ENCODE measurements at regions not wholly inside any gene's neighbourhood (a gene's known extent, or its start where the extent isn't known, plus 50 kb on each side); places are given as distances from the start of the nearest gene placed in this dataset.

GRCh38 chr6:77332915-77333623 is 130.2 kb downstream of the HTR1B start:
- TF ChIP-seq, protein P1, sequence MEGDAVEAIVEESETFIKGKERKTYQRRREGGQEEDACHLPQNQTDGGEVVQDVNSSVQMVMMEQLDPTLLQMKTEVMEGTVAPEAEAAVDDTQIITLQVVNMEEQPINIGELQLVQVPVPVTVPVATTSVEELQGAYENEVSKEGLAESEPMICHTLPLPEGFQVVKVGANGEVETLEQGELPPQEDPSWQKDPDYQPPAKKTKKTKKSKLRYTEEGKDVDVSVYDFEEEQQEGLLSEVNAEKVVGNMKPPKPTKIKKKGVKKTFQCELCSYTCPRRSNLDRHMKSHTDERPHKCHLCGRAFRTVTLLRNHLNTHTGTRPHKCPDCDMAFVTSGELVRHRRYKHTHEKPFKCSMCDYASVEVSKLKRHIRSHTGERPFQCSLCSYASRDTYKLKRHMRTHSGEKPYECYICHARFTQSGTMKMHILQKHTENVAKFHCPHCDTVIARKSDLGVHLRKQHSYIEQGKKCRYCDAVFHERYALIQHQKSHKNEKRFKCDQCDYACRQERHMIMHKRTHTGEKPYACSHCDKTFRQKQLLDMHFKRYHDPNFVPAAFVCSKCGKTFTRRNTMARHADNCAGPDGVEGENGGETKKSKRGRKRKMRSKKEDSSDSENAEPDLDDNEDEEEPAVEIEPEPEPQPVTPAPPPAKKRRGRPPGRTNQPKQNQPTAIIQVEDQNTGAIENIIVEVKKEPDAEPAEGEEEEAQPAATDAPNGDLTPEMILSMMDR (IDR thresholded peaks at IDR 0.05) = no peak
- H3K27ac ChIP-seq = no peak overlapping the region
- no peak overlapping the region for H3K4me3 ChIP-seq
- H3K36me3 ChIP-seq = no peaks in the 10 kb centered on the region
- peaks cover 6% of the 10 kb centered on the region for H3K9me3 ChIP-seq
- DNase-seq (ENCODE audit: low spot score) (no peak), ATAC-seq (ENCODE audit: insufficient number of reproducible peaks, low FRiP score, low read depth) (no peak)
- H3K27me3 ChIP-seq (replicated peaks; ENCODE audit: insufficient read depth) = no peaks in the 10 kb centered on the region
- H3K4me1 ChIP-seq (ENCODE audit: control insufficient read depth in 1 of 2, low read depth in 2 of 2) = no peaks in the 10 kb centered on the region

- Histone ChIP-seq H3K27me3 (replicated peaks; ENCODE audit: insufficient read depth) (no peaks in the 10 kb centered on the region), H3K4me1 (ENCODE audit: control insufficient read depth in 1 of 2, low read depth in 2 of 2) (peaks cover 0 to 8% of the 10 kb centered on the region in 2 donors), H3K27ac (peak overlapping the region in 1 of 2 donors; percentile 39), H3K4me3 (no peak overlapping the region), H3K9me3 (no peaks in the 10 kb centered on the region), H3K36me3 (no peaks in the 10 kb centered on the region)
- no peak for ATAC-seq (ENCODE audit: insufficient number of reproducible peaks, low FRiP score, low read depth)
- TF ChIP-seq, protein P1 (IDR thresholded peaks at IDR 0.05) = no peak
- no peak for DNase-seq (ENCODE audit: low spot score)
Observed at GRCh38 chr6:77326711-77327110, 136.6 kb downstream of the HTR1B start.

GRCh38 chr6:77326029-77326428 is 137.3 kb downstream of the HTR1B start:
- H3K27me3 ChIP-seq (replicated peaks; ENCODE audit: insufficient read depth) = no peaks in the 10 kb centered on the region
- TF ChIP-seq, protein P1 (IDR thresholded peaks at IDR 0.05) = no peak
- peak overlapping the region in 1 of 2 donors; percentile 39 for H3K27ac ChIP-seq
- no peak for DNase-seq (ENCODE audit: low spot score)
- H3K4me1 ChIP-seq (ENCODE audit: control insufficient read depth in 1 of 2, low read depth in 2 of 2) = peaks cover 0 to 8% of the 10 kb centered on the region in 2 donors
- H3K36me3 ChIP-seq = no peaks in the 10 kb centered on the region
- H3K9me3 ChIP-seq = no peaks in the 10 kb centered on the region
- no peak for ATAC-seq (ENCODE audit: insufficient number of reproducible peaks, low FRiP score, low read depth)
- H3K4me3 ChIP-seq = no peak overlapping the region

- Histone ChIP-seq H3K4me1 (ENCODE audit: control insufficient read depth in 1 of 2, low read depth in 2 of 2) (peaks cover 0 to 8% of the 10 kb centered on the region in 2 donors), H3K9me3 (no peaks in the 10 kb centered on the region), H3K27me3 (replicated peaks; ENCODE audit: insufficient read depth) (no peaks in the 10 kb centered on the region), H3K36me3 (no peaks in the 10 kb centered on the region), H3K4me3 (no peak overlapping the region), H3K27ac (peak overlapping the region in 1 of 2 donors; percentile 32)
- ATAC-seq (ENCODE audit: insufficient number of reproducible peaks, low FRiP score, low read depth) (peak; percentile 54), DNase-seq (ENCODE audit: low spot score) (no peak)
- TF ChIP-seq, protein P1 (IDR thresholded peaks at IDR 0.05) = no peak
Observed at GRCh38 chr6:77324866-77325265, 138.4 kb downstream of the HTR1B start.

- DNase-seq (ENCODE audit: low spot score) = no peak
- H3K4me3 ChIP-seq = no peak overlapping the region
Observed at GRCh38 chr6:77322604-77323003, 140.7 kb downstream of the HTR1B start.

More at GRCh38 chr6:77322604-77323003, 140.7 kb downstream of the HTR1B start:
- Histone ChIP-seq H3K27ac (no peak overlapping the region), H3K36me3 (no peaks in the 10 kb centered on the region), H3K27me3 (replicated peaks; ENCODE audit: insufficient read depth) (no peaks in the 10 kb centered on the region), H3K4me1 (ENCODE audit: control insufficient read depth in 1 of 2, low read depth in 2 of 2) (peaks cover 0 to 4% of the 10 kb centered on the region in 2 donors), H3K9me3 (no peaks in the 10 kb centered on the region)
- no peak for ATAC-seq (ENCODE audit: insufficient number of reproducible peaks, low FRiP score, low read depth)
- TF ChIP-seq, protein P1 (IDR thresholded peaks at IDR 0.05) = no peak

Data from thoracic aorta (tissue), 2 donors.